Suprapubic skin (tissue), 3 donors: ENCODE measurements at regions not wholly inside any gene's neighbourhood (a gene's known extent, or its start where the extent isn't known, plus 50 kb on each side); places are given as distances from the start of the nearest gene placed in this dataset.

ENCODE experiments used
- CTCF ChIP-seq, 2 donors: fragments of 200-600 bp in 1 of 2; fragments of 450-650 bp in 1 of 2; sonication (generic) in 1 of 2; IDR thresholded peaks; one replicate each; pipeline ENCODE4 v1.5.1; 2016 to 2019; ENCODE audit warnings: antibody characterized with exemption in 2 of 2, mild to moderate bottlenecking in 1 of 2, moderate library complexity in 1 of 2
- EP300 ChIP-seq: sonication (generic); formaldehyde crosslinking; IDR thresholded peaks from one replicate; pipeline ENCODE4 v1.6.1; 2017; ENCODE audit warnings: antibody characterized with exemption

GRCh38 chr3:117297065-117297464 lies 587.5 kb downstream of the TUSC7 start:
- TF ChIP-seq EP300 (no peak), CTCF (IDR thresholded peaks at IDR 0.05) (no peak)
